ENCODE measurements at regions not wholly inside any gene's neighbourhood (a gene's known extent, or its start where the extent isn't known, plus 50 kb on each side); places are given as distances from the start of the nearest gene placed in this dataset.

- POLR2A ChIA-PET: no interaction called here
- Histone ChIP-seq H3K4me1 (no peaks in the 10 kb centered on the region), H3K27ac (no peak overlapping the region), H3K9me3 (no peaks in the 10 kb centered on the region), H3K4me3 (no peak overlapping the region), H3K4me2 (no peak overlapping the region)
- no peak for TF ChIP-seq MAZ (IDR thresholded peaks at IDR 0.05; ENCODE audit: borderline replicate concordance, low read depth, low read length)
- TF ChIP-seq USF2 (IDR thresholded peaks at IDR 0.05): no peak
- no peak for TF ChIP-seq CBX8 (IDR thresholded peaks at IDR 0.05)
- no peak for TF ChIP-seq CTCF (IDR thresholded peaks at IDR 0.05)
- no peak for TF ChIP-seq HOXB5 (CRISPR knock-in tag; IDR thresholded peaks at IDR 0.05)
- TF ChIP-seq ATOH8 (CRISPR knock-in tag; IDR thresholded peaks at IDR 0.05; ENCODE audit: low read depth): no peak
- TF ChIP-seq PBX3 (IDR thresholded peaks at IDR 0.05): no peak
- no peak for FAIRE-seq
- DNase-seq (ENCODE audit: low read depth in 1 of 2, low spot score in 1 of 2): no peak
- CTCF ChIA-PET: no interaction called here
- ATAC-seq: no peak
- 35% methylated on average over 6 of the region's 6 CpGs for WGBS (ENCODE audit: missing lambda C conversion rate)
Observed at GRCh38 chr3:134086616-134087015, 56.9 kb upstream of the SLCO2A1 start.

- ChIA-PET POLR2A (no interaction called here), CTCF (no interaction called here)
- H3K27ac ChIP-seq: no peak overlapping the region
- TF ChIP-seq KDM5A (IDR thresholded peaks at IDR 0.05) (no peak), SREBF2 (IDR thresholded peaks at IDR 0.05) (no peak), ESRRA (IDR thresholded peaks at IDR 0.05; ENCODE audit: borderline replicate concordance, low read length) (no peak), PHF8 (IDR thresholded peaks at IDR 0.05; ENCODE audit: borderline replicate concordance, low read depth) (no peak), SMC3 (IDR thresholded peaks at IDR 0.05) (no peak), MYC (IDR thresholded peaks at IDR 0.05; ENCODE audit: borderline replicate concordance, low read length) (no peak), NPAS2 (CRISPR knock-in tag; IDR thresholded peaks at IDR 0.05; ENCODE audit: borderline replicate concordance) (no peak), EHMT2 (IDR thresholded peaks at IDR 0.05; ENCODE audit: low read depth) (no peak)
- no peak overlapping the region for H3K4me2 ChIP-seq
- H3K4me3 ChIP-seq: no peak overlapping the region
- DNase-seq (ENCODE audit: low read depth in 1 of 2, low spot score in 1 of 2) (no peak), FAIRE-seq (no peak), ATAC-seq (no peak)
- H3K9me3 ChIP-seq: peaks cover 4% of the 10 kb centered on the region; the same call in 2 of the 3 replicates
- 41% methylated on average over 12 of the region's 13 CpGs for WGBS (ENCODE audit: missing lambda C conversion rate)
- H3K4me1 ChIP-seq: no peaks in the 10 kb centered on the region
Observed at GRCh38 chr3:134085034-134085775, 55.5 kb upstream of the SLCO2A1 start.

GRCh38 chr3:134084242-134084950 lies 54.7 kb upstream of the SLCO2A1 start:
- CTCF ChIA-PET: no interaction called here
- 0% methylated on average over 1 of the region's 2 CpGs for WGBS (ENCODE audit: missing lambda C conversion rate)
- Histone ChIP-seq H3K9me3 (peaks cover 4% of the 10 kb centered on the region; the same call in 2 of the 3 replicates), H3K4me3 (no peak overlapping the region), H3K4me2 (no peak overlapping the region), H3K4me1 (no peaks in the 10 kb centered on the region), H3K27ac (no peak overlapping the region)
- FAIRE-seq (no peak), DNase-seq (ENCODE audit: low read depth in 1 of 2, low spot score in 1 of 2) (no peak), ATAC-seq (no peak)
- POLR2A ChIA-PET: no interaction called here
- TF ChIP-seq CBX2 (IDR thresholded peaks at IDR 0.05; ENCODE audit: borderline replicate concordance, low read depth) (no peak), KDM1A (IDR thresholded peaks at IDR 0.05; ENCODE audit: low read depth) (no peak), RNF2 (IDR thresholded peaks at IDR 0.05; ENCODE audit: borderline replicate concordance, low read depth) (no peak), HOXA7 (CRISPR knock-in tag; IDR thresholded peaks at IDR 0.05) (no peak), POLR2AphosphoS2 (conservative IDR thresholded peaks at IDR 0.05; ENCODE audit: low read length) (no peak), CTCF (IDR thresholded peaks at IDR 0.05) (no peak), NR3C1 (IDR thresholded peaks at IDR 0.05) (no peak), RFX5 (IDR thresholded peaks at IDR 0.05) (no peak), CEBPB (IDR thresholded peaks at IDR 0.05) (no peak), MAFK (IDR thresholded peaks at IDR 0.05; ENCODE audit: partially characterized antibody) (no peak), RAD21 (conservative IDR thresholded peaks at IDR 0.05 in 1 of 2, IDR thresholded peaks at IDR 0.05 in 1 of 2) (no peak)

All from A549 (cell line).